GM12878 (cell line): ENCODE measurements at regions not wholly inside any gene's neighbourhood (a gene's known extent, or its start where the extent isn't known, plus 50 kb on each side); places are given as distances from the start of the nearest gene placed in this dataset.
A peak's percentile ranks its signal among the peaks of the same experiment; 100 is the strongest.

Experiments
- ATAC-seq: fragments of 200-7000 bp; cut with Tn5 transposase; 3 replicates; pipeline ENCODE4 v1.9.1; 2020; ENCODE audit warnings: mild to moderate bottlenecking, moderate library complexity
- BruUV-seq: library from RNA; stranded (reverse); fragments of 400-500 nt; replicated peaks from 2 replicates; lab custom pipeline; 2021; lab: Mats Ljungman, UMichigan
- CTCF ChIA-PET: fragments of 300-600 bp; sonication (Branson Sonifier 250); formaldehyde crosslinking; extraction: SDS; loops from one replicate; lab custom pipeline; 2021; ENCODE audit warnings: inconsistent platforms; lab: Yijun Ruan, JAX
- POLR2A ChIA-PET: fragments of 350-600 bp; formaldehyde crosslinking; extraction: SDS; loops from one replicate; lab custom pipeline; 2021; ENCODE audit warnings: inconsistent platforms; lab: Charles Lee
- RAD21 ChIA-PET: fragments of 300-600 bp; sonication (Branson Sonifier 250); formaldehyde crosslinking; loops from one replicate; lab custom pipeline; 2023; ENCODE audit warnings: antibody characterized with exemption; ENCODE audit not compliant: unreplicated experiment; lab: Charles Lee
- SMC1A ChIA-PET: fragments of 300-600 bp; sonication (Branson Sonifier 250); formaldehyde crosslinking; loops from one replicate; lab custom pipeline; 2023; ENCODE audit not compliant: unreplicated experiment, uncharacterized antibody; lab: Charles Lee
- DNase-seq: peaks from one replicate; pipeline ENCODE4 v3.0.0-alpha.2; 2011; ENCODE audit warnings: low read depth, low spot score
- FAIRE-seq: peaks from 3 replicates; lab custom pipeline; 2011; peaks lifted over from hg19 to GRCh38; lab: Jason Lieb, UNC
- H2AFZ ChIP-seq: 2 replicates; pipeline ENCODE4 v1.6.0; 2011; ENCODE audit warnings: low read depth, low read length, control low read depth; ENCODE audit not compliant: control insufficient read depth
- H3K27ac ChIP-seq: 2 replicates; pipeline ENCODE4 v1.5.1; 2011; ENCODE audit warnings: control low read depth; ENCODE audit not compliant: control insufficient read depth, insufficient read depth
- H3K27me3 ChIP-seq, 2 experiments: replicated peaks in 1 of 2; 2 replicates each; pipeline versions ENCODE4 v1.6.0 to v1.6.1; 2011; ENCODE audit warnings: low read length in 1 of 2; ENCODE audit not compliant: control insufficient read depth in 2 of 2, insufficient read depth in 2 of 2
- H3K36me3 ChIP-seq, 2 experiments: 2 replicates each; pipeline ENCODE4 v1.5.1; 2011; ENCODE audit warnings: low read length in 1 of 2; ENCODE audit not compliant: control insufficient read depth in 2 of 2, insufficient read depth in 2 of 2
- H3K4me1 ChIP-seq: 2 replicates; pipeline ENCODE4 v1.6.1; 2011; ENCODE audit warnings: mild to moderate bottlenecking, low read length, moderate library complexity, mixed read lengths; ENCODE audit not compliant: control insufficient read depth, insufficient read depth
- H3K4me2 ChIP-seq: 2 replicates; pipeline ENCODE4 v1.6.0; 2011; ENCODE audit warnings: control low read depth; ENCODE audit not compliant: control insufficient read depth, insufficient read depth
- H3K4me3 ChIP-seq: fragments of 200-600 bp; sonication (generic); 2 replicates; pipeline ENCODE4 v1.5.1; 2016
- H3K79me2 ChIP-seq: 2 replicates; pipeline ENCODE4 v1.6.0; 2011; ENCODE audit warnings: low read length; ENCODE audit not compliant: control insufficient read depth, insufficient read depth
- H3K9ac ChIP-seq: 2 replicates; pipeline ENCODE4 v1.8.0; 2011; ENCODE audit warnings: low read length, control low read depth, mixed read lengths; ENCODE audit not compliant: control insufficient read depth, insufficient read depth
- H3K9me3 ChIP-seq: replicated peaks from 3 replicates; pipeline ENCODE4 v1.5.1; 2011; ENCODE audit warnings: mild to moderate bottlenecking, low read length; ENCODE audit not compliant: control insufficient read depth, insufficient read depth
- H4K20me1 ChIP-seq: 2 replicates; pipeline ENCODE4 v1.6.0; 2011; ENCODE audit not compliant: control insufficient read depth, insufficient read depth
- CTCF ChIP-seq, 3 experiments: IDR thresholded peaks in 2 of 3; conservative IDR thresholded peaks in 1 of 3; 2 replicates each; pipeline ENCODE4 v1.5.1; 2011; ENCODE audit warnings: low read depth in 3 of 3, low read length in 3 of 3, mild to moderate bottlenecking in 3 of 3, control low read depth in 2 of 3, moderate library complexity in 2 of 3, inconsistent platforms in 1 of 3, mixed read lengths in 1 of 3; ENCODE audit not compliant: control insufficient read depth in 2 of 3, insufficient read depth in 1 of 3; ENCODE audit errors: extremely low read depth in 1 of 3
- GATAD2B ChIP-seq: fragments of 450-650 bp; conservative IDR thresholded peaks from 2 replicates; pipeline ENCODE4 v1.6.1; 2017; ENCODE audit warnings: low read depth, mild to moderate bottlenecking, moderate library complexity
- IRF3 ChIP-seq: fragments of 450-650 bp; IDR thresholded peaks from 2 replicates; pipeline ENCODE4 v1.6.1; 2014; ENCODE audit warnings: mild to moderate bottlenecking
- KAT2A ChIP-seq: conservative IDR thresholded peaks from 2 replicates; pipeline ENCODE4 v1.6.1; 2011; ENCODE audit warnings: low read depth, low read length; ENCODE audit not compliant: control insufficient read depth
- MTA3 ChIP-seq: IDR thresholded peaks from 2 replicates; pipeline ENCODE4 v1.6.1; 2012; ENCODE audit warnings: low read length, inconsistent platforms, borderline replicate concordance
- MXI1 ChIP-seq: fragments of 150-350 bp; IDR thresholded peaks from 2 replicates; pipeline ENCODE4 v1.6.1; 2011; ENCODE audit warnings: low read depth, mild to moderate bottlenecking, inconsistent platforms, low read length, improper control_type of control experiment
- MYC ChIP-seq: IDR thresholded peaks from 2 replicates; pipeline ENCODE4 v1.6.1; 2011; ENCODE audit warnings: mild to moderate bottlenecking, low read length, moderate library complexity, inconsistent platforms; ENCODE audit not compliant: insufficient read depth, insufficient replicate concordance, insufficient read length, severe bottlenecking
- NFIC ChIP-seq: IDR thresholded peaks from 2 replicates; pipeline ENCODE4 v1.6.1; 2012; ENCODE audit warnings: low read depth, mild to moderate bottlenecking, inconsistent platforms, low read length, moderate library complexity
- PKNOX1 ChIP-seq: fragments of 450-650 bp; IDR thresholded peaks from 2 replicates; pipeline ENCODE4 v1.6.1; 2016; ENCODE audit warnings: mild to moderate bottlenecking
- RAD21 ChIP-seq: IDR thresholded peaks from 2 replicates; pipeline ENCODE4 v1.6.1; 2011; ENCODE audit warnings: mild to moderate bottlenecking, low read depth, low read length, moderate library complexity; ENCODE audit not compliant: insufficient read depth
- TAF1 ChIP-seq: IDR thresholded peaks from 2 replicates; pipeline ENCODE4 v1.6.1; 2011; ENCODE audit warnings: mild to moderate bottlenecking, low read depth, low read length, borderline replicate concordance
- TCF12 ChIP-seq: IDR thresholded peaks from 2 replicates; pipeline ENCODE4 v1.6.1; 2011; ENCODE audit warnings: low read depth, mild to moderate bottlenecking, low read length
- TCF7 ChIP-seq: IDR thresholded peaks from 2 replicates; pipeline ENCODE4 v1.6.1; 2014; ENCODE audit warnings: antibody characterized with exemption, borderline replicate concordance
- WGBS: methylation state at CpG from one replicate; pipeline ENCODE4 v1.1.6; 2016; ENCODE audit warnings: low lambda C conversion rate; ENCODE audit not compliant: insufficient replicate concordance, insufficient coverage; ENCODE audit errors: missing lambda C conversion rate; 5-methylcytosine and 5-hydroxymethylcytosine counted together
- in situ Hi-C: fragments of 300-500 bp; cut with MboI; formaldehyde crosslinking; loops from 9 replicates; pipeline ENCODE4 v1.14.3; 2018; ENCODE audit warnings: mixed read lengths
- intact Hi-C: fragments of 100-400 bp; cut with micrococcal nuclease; formaldehyde crosslinking; loops from one replicate; pipeline ENCODE4 v1.14.2; 2022; ENCODE audit not compliant: unreplicated experiment

GRCh38 chr2:12433626-12433990, 283.1 kb upstream of the TRIB2 start:
- DNase-seq: no peak
- RAD21 ChIA-PET: interaction anchor here (1.1 to 1.6 kb wide), 4 partner anchors 162 to 604 kb away, joined by 3 to 12 read pairs (median 4); partner anchors contain the start of gene TRIB2

More at GRCh38 chr2:12433626-12433990, 283.1 kb upstream of the TRIB2 start:
- ChIA-PET CTCF (interaction anchor here (0.6 to 1.6 kb wide), 7 partner anchors 9 to 574 kb away, joined by 3 to 13 read pairs (median 3); partner anchors contain the start of gene TRIB2), POLR2A (interaction anchor here (1.2 kb wide), 1 partner anchor 19 kb away, joined by 3 read pairs; no protein-coding TSS in a partner anchor), SMC1A (interaction anchor here (0.8 to 1.3 kb wide), 7 partner anchors 8 to 282 kb away, joined by 3 to 4 read pairs (median 3); no protein-coding TSS in a partner anchor)
- FAIRE-seq (no peak), ATAC-seq (no peak)
- H3K27me3 ChIP-seq: no peaks in the 10 kb centered on the region
- no peak overlapping the region for H3K4me2 ChIP-seq
- no peaks in the 10 kb centered on the region for H3K79me2 ChIP-seq
- no peaks in the 10 kb centered on the region for H3K4me1 ChIP-seq
- no peaks in the 10 kb centered on the region for H4K20me1 ChIP-seq
- no TSS peak for BruUV-seq
- H3K9ac ChIP-seq: no peak overlapping the region
- intact Hi-C loops (loop anchor here (5.0 kb wide), 1 partner anchor 141 kb away; no protein-coding TSS in a partner anchor), in situ Hi-C loops (no loop called here)
- H3K27ac ChIP-seq: no peak overlapping the region
- 100% methylated on average over 2 of the region's 2 CpGs for WGBS
- H3K9me3 ChIP-seq: no peaks in the 10 kb centered on the region
- TF ChIP-seq TCF7: no peak
- 0 out of 6 replicates have a peak, but pooled peaks of 2 of the 3 experiments have one; percentile 7 to 11 for TF ChIP-seq CTCF (IDR thresholded peaks at IDR 0.05 in 2 of 3, conservative IDR thresholded peaks at IDR 0.05 in 1 of 3; ENCODE audit: control insufficient read depth in 2 of 3, extremely low read depth in 1 of 3, insufficient read depth in 1 of 3, low read depth in 3 of 3, low read length in 3 of 3)
- no peak for TF ChIP-seq TAF1
- no peak for TF ChIP-seq MXI1
- TF ChIP-seq IRF3: no peak
- no peak for TF ChIP-seq GATAD2B
- TF ChIP-seq KAT2A: no peak
- TF ChIP-seq PKNOX1: no peak
- TF ChIP-seq TCF12: no peak
- no peak for TF ChIP-seq NFIC
- 0 out of 2 replicates have a peak, but pooled peaks have one; percentile 32 for TF ChIP-seq RAD21
- TF ChIP-seq MYC: no peak
- no peak for TF ChIP-seq MTA3
- H3K36me3 ChIP-seq: no peaks in the 10 kb centered on the region
- no peak overlapping the region for H2AFZ ChIP-seq
- no peak overlapping the region for H3K4me3 ChIP-seq
